Neural cell (in vitro differentiated cells): ENCODE measurements at regions not wholly inside any gene's neighbourhood (a gene's known extent, or its start where the extent isn't known, plus 50 kb on each side); places are given as distances from the start of the nearest gene placed in this dataset.

Experiments used
- H2AFZ ChIP-seq: fragments of 200-600, 300-800 bp; sonication (generic), shearing (Covaris generic); 2 replicates; pipeline ENCODE4 v1.6.0; 2014; ENCODE audit warnings: low read depth, mild to moderate bottlenecking, antibody characterized with exemption, low read length, moderate library complexity
- H3F3A ChIP-seq: fragments of 200-600 bp; shearing (Covaris generic); 2 replicates; pipeline ENCODE4 v1.6.1; 2016; ENCODE audit warnings: mild to moderate bottlenecking, moderate library complexity, mixed read lengths, antibody characterized with exemption, low read length; ENCODE audit not compliant: insufficient read depth, poor library complexity, severe bottlenecking
- H3K27ac ChIP-seq: fragments of 200-600, 300-800 bp; sonication (generic), shearing (Covaris generic); 2 replicates; pipeline ENCODE4 v1.5.1; 2014; ENCODE audit warnings: mild to moderate bottlenecking, low read length, moderate library complexity
- H3K27me3 ChIP-seq: fragments of 300-800, 200-600 bp; sonication (generic), shearing (Covaris generic); 2 replicates; pipeline ENCODE4 v1.6.0; 2014; ENCODE audit warnings: mild to moderate bottlenecking, low read depth, low read length, moderate library complexity; ENCODE audit not compliant: insufficient read depth
- H3K36me3 ChIP-seq: fragments of 300-800, 200-600 bp; sonication (generic), shearing (Covaris generic); 2 replicates; pipeline ENCODE4 v1.5.1; 2014; ENCODE audit warnings: mild to moderate bottlenecking, antibody characterized with exemption, low read length, moderate library complexity; ENCODE audit not compliant: insufficient read depth
- H3K4me2 ChIP-seq: fragments of 300-800, 200-600 bp; sonication (generic), shearing (Covaris generic); 2 replicates; pipeline ENCODE4 v1.6.0; 2014; ENCODE audit warnings: mild to moderate bottlenecking, low read length
- H3K4me3 ChIP-seq: fragments of 300-800, 200-600 bp; sonication (generic), shearing (Covaris generic); 2 replicates; pipeline ENCODE4 v1.5.1; 2014; ENCODE audit warnings: mild to moderate bottlenecking, low read length, moderate library complexity
- H3K79me2 ChIP-seq: fragments of 200-600 bp; shearing (Covaris generic); replicated peaks from 2 replicates; pipeline ENCODE4 v1.6.0; 2014; ENCODE audit warnings: mild to moderate bottlenecking, low read length, moderate library complexity; ENCODE audit not compliant: insufficient read depth
- H3K9ac ChIP-seq: fragments of 300-800, 200-600 bp; sonication (generic), shearing (Covaris generic); 2 replicates; pipeline ENCODE4 v1.6.1; 2016; ENCODE audit warnings: mild to moderate bottlenecking, low read length, mixed read lengths
- H3K9me2 ChIP-seq: fragments of 200-600 bp; shearing (Covaris generic); 2 replicates; pipeline ENCODE4 v1.6.1; 2016; ENCODE audit warnings: mild to moderate bottlenecking, low read length, mixed read lengths; ENCODE audit not compliant: insufficient read depth
- H3K9me3 ChIP-seq: fragments of 200-600, 300-800 bp; sonication (generic), shearing (Covaris generic); 2 replicates; pipeline ENCODE4 v1.6.1; 2016; ENCODE audit warnings: mild to moderate bottlenecking, mixed run types, low read length, moderate library complexity, mixed read lengths
- H4K20me1 ChIP-seq: fragments of 200-600 bp; shearing (Covaris generic); 2 replicates; pipeline ENCODE4 v1.6.1; 2016; ENCODE audit warnings: mild to moderate bottlenecking, mixed run types; ENCODE audit not compliant: insufficient read depth
- CTCF ChIP-seq: fragments of 450-650 bp; IDR thresholded peaks from 2 replicates; pipeline ENCODE4 v1.5.1; 2014; ENCODE audit warnings: antibody characterized with exemption, mild to moderate bottlenecking, moderate library complexity; ENCODE audit not compliant: poor library complexity, severe bottlenecking
- EP300 ChIP-seq: fragments of 450-650 bp; conservative IDR thresholded peaks from 2 replicates; pipeline ENCODE4 v1.6.1; 2014; ENCODE audit warnings: antibody characterized with exemption, mild to moderate bottlenecking, moderate library complexity; ENCODE audit not compliant: poor library complexity, severe bottlenecking
- EZH2 ChIP-seq: fragments of 200-600, 300-800 bp; shearing (Covaris generic), sonication (generic); IDR thresholded peaks from 2 replicates; pipeline ENCODE4 v1.6.1; 2014; ENCODE audit warnings: antibody characterized with exemption, low read length, borderline replicate concordance, mild to moderate bottlenecking; ENCODE audit not compliant: insufficient read depth, poor library complexity, severe bottlenecking
- MXI1 ChIP-seq: fragments of 450-650 bp; conservative IDR thresholded peaks from 2 replicates; pipeline ENCODE4 v1.6.1; 2014; ENCODE audit warnings: antibody characterized with exemption, mild to moderate bottlenecking; ENCODE audit not compliant: poor library complexity, severe bottlenecking
- POLR2AphosphoS5 ChIP-seq: IDR thresholded peaks from 2 replicates; pipeline ENCODE4 v1.6.1; 2012
- RAD21 ChIP-seq: fragments of 450-650 bp; conservative IDR thresholded peaks from 2 replicates; pipeline ENCODE4 v1.6.1; 2014; ENCODE audit warnings: antibody characterized with exemption, mild to moderate bottlenecking, moderate library complexity
- REST ChIP-seq: IDR thresholded peaks from 2 replicates; pipeline ENCODE4 v1.6.1; 2012; ENCODE audit warnings: borderline replicate concordance
- SMC3 ChIP-seq: fragments of 450-650 bp; conservative IDR thresholded peaks from 2 replicates; pipeline ENCODE4 v1.6.1; 2014; ENCODE audit warnings: antibody characterized with exemption, mild to moderate bottlenecking, moderate library complexity; ENCODE audit not compliant: poor library complexity
- TAF1 ChIP-seq: IDR thresholded peaks from 2 replicates; pipeline ENCODE4 v1.6.1; 2012; ENCODE audit warnings: low read depth

DNA sequence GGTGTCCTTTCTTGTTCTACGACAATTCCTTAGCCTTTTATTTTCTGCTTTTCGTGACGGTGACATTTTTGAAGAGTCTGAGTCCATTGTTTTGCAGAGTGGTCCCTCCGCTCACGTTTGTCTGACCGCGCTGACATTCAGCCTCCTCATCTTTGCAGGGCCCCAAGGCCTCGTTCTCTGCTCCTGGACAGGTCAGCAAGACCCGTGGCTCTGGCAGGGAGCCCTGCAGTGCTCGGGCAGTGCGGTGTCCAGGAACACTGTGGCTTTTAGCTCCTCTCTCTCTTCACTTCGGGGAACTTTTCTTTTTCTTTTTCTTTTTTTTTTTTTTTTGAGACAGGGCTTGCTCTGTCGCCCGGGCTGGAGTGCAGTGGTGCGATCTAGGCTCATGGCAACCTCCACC lies 142.5 kb downstream of the DNAJB6 start:
- H3K4me2 ChIP-seq = no peak overlapping the region
- no peaks in the 10 kb centered on the region for H3K27me3 ChIP-seq
- no peaks in the 10 kb centered on the region for H3K36me3 ChIP-seq
- H3K4me3 ChIP-seq = no peak overlapping the region
- no peaks in the 10 kb centered on the region for H3F3A ChIP-seq
- no peaks in the 10 kb centered on the region for H3K9me2 ChIP-seq
- H3K79me2 ChIP-seq = no peaks in the 10 kb centered on the region
- H2AFZ ChIP-seq = no peak overlapping the region
- H3K9ac ChIP-seq = no peak overlapping the region
- TF ChIP-seq EP300 = no peak
- TF ChIP-seq TAF1 = no peak
- no peak for TF ChIP-seq RAD21
- TF ChIP-seq CTCF = no peak
- no peak for TF ChIP-seq POLR2AphosphoS5
- TF ChIP-seq EZH2 = no peak
- TF ChIP-seq REST = no peak
- TF ChIP-seq SMC3 = no peak
- no peak for TF ChIP-seq MXI1
- no peaks in the 10 kb centered on the region for H4K20me1 ChIP-seq
- H3K9me3 ChIP-seq = no peaks in the 10 kb centered on the region
- no peak overlapping the region for H3K27ac ChIP-seq

DNA sequence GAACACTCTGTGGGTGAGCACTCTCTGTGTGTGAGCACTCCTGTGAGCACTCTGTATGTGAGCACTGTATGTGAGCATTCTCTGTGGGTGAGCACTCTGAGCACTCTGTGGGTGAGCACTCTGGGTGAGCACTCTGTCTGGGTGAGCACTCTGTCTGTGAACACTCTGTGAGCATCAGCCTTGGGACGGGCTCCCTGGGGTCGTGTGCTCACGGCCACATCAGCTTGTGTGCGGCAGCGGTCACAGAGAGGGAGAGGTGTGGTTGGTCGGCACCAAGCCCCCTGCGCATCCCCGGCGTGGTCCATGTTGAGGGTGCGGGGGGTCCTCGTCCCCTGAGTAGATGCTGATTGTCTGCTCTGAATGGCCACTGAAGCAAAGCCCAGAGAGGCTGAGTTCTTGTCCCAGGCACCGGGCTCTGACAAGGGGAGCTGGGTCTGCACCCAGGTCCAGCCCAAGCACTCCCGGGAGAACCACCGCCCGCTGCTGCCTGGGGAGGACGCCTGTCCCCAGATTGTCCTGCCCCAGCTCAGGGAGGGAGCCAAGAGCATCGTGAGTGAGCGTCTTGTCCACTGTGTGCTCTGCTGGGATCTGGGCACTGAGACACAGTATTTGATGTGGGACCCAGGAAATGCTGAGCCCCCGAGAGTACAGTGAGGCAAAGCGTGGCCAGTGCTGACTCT lies 143.7 kb downstream of the DNAJB6 start:
- H3K9me2 ChIP-seq = no peaks in the 10 kb centered on the region
- H3K4me2 ChIP-seq = no peak overlapping the region
- H3F3A ChIP-seq = no peaks in the 10 kb centered on the region
- no peaks in the 10 kb centered on the region for H3K79me2 ChIP-seq
- no peak overlapping the region for H3K9ac ChIP-seq
- H3K9me3 ChIP-seq = no peaks in the 10 kb centered on the region
- no peaks in the 10 kb centered on the region for H3K27me3 ChIP-seq
- H3K27ac ChIP-seq = no peak overlapping the region
- no peak overlapping the region for H2AFZ ChIP-seq
- no peaks in the 10 kb centered on the region for H3K36me3 ChIP-seq
- no peaks in the 10 kb centered on the region for H4K20me1 ChIP-seq
- no peak overlapping the region for H3K4me3 ChIP-seq
- TF ChIP-seq REST (no peak), CTCF (no peak), POLR2AphosphoS5 (no peak), EP300 (no peak), MXI1 (no peak), EZH2 (no peak), TAF1 (no peak), RAD21 (no peak)
